Neural cell (in vitro differentiated cells): ENCODE measurements at regions not wholly inside any gene's neighbourhood (a gene's known extent, or its start where the extent isn't known, plus 50 kb on each side); places are given as distances from the start of the nearest gene placed in this dataset.

Experiments
- H2AFZ ChIP-seq: fragments of 200-600, 300-800 bp; sonication (generic), shearing (Covaris generic); 2 replicates; pipeline ENCODE4 v1.6.0; 2014; ENCODE audit warnings: low read depth, mild to moderate bottlenecking, antibody characterized with exemption, low read length, moderate library complexity
- H3F3A ChIP-seq: fragments of 200-600 bp; shearing (Covaris generic); 2 replicates; pipeline ENCODE4 v1.6.1; 2016; ENCODE audit warnings: mild to moderate bottlenecking, moderate library complexity, mixed read lengths, antibody characterized with exemption, low read length; ENCODE audit not compliant: insufficient read depth, poor library complexity, severe bottlenecking
- H3K27ac ChIP-seq: fragments of 200-600, 300-800 bp; sonication (generic), shearing (Covaris generic); 2 replicates; pipeline ENCODE4 v1.5.1; 2014; ENCODE audit warnings: mild to moderate bottlenecking, low read length, moderate library complexity
- H3K27me3 ChIP-seq: fragments of 300-800, 200-600 bp; sonication (generic), shearing (Covaris generic); 2 replicates; pipeline ENCODE4 v1.6.0; 2014; ENCODE audit warnings: mild to moderate bottlenecking, low read depth, low read length, moderate library complexity; ENCODE audit not compliant: insufficient read depth
- H3K36me3 ChIP-seq: fragments of 300-800, 200-600 bp; sonication (generic), shearing (Covaris generic); 2 replicates; pipeline ENCODE4 v1.5.1; 2014; ENCODE audit warnings: mild to moderate bottlenecking, antibody characterized with exemption, low read length, moderate library complexity; ENCODE audit not compliant: insufficient read depth
- H3K4me2 ChIP-seq: fragments of 300-800, 200-600 bp; sonication (generic), shearing (Covaris generic); 2 replicates; pipeline ENCODE4 v1.6.0; 2014; ENCODE audit warnings: mild to moderate bottlenecking, low read length
- H3K4me3 ChIP-seq: fragments of 300-800, 200-600 bp; sonication (generic), shearing (Covaris generic); 2 replicates; pipeline ENCODE4 v1.5.1; 2014; ENCODE audit warnings: mild to moderate bottlenecking, low read length, moderate library complexity
- H3K79me2 ChIP-seq: fragments of 200-600 bp; shearing (Covaris generic); replicated peaks from 2 replicates; pipeline ENCODE4 v1.6.0; 2014; ENCODE audit warnings: mild to moderate bottlenecking, low read length, moderate library complexity; ENCODE audit not compliant: insufficient read depth
- H3K9ac ChIP-seq: fragments of 300-800, 200-600 bp; sonication (generic), shearing (Covaris generic); 2 replicates; pipeline ENCODE4 v1.6.1; 2016; ENCODE audit warnings: mild to moderate bottlenecking, low read length, mixed read lengths
- H3K9me2 ChIP-seq: fragments of 200-600 bp; shearing (Covaris generic); 2 replicates; pipeline ENCODE4 v1.6.1; 2016; ENCODE audit warnings: mild to moderate bottlenecking, low read length, mixed read lengths; ENCODE audit not compliant: insufficient read depth
- H3K9me3 ChIP-seq: fragments of 200-600, 300-800 bp; sonication (generic), shearing (Covaris generic); 2 replicates; pipeline ENCODE4 v1.6.1; 2016; ENCODE audit warnings: mild to moderate bottlenecking, mixed run types, low read length, moderate library complexity, mixed read lengths
- H4K20me1 ChIP-seq: fragments of 200-600 bp; shearing (Covaris generic); 2 replicates; pipeline ENCODE4 v1.6.1; 2016; ENCODE audit warnings: mild to moderate bottlenecking, mixed run types; ENCODE audit not compliant: insufficient read depth
- CTCF ChIP-seq: fragments of 450-650 bp; IDR thresholded peaks from 2 replicates; pipeline ENCODE4 v1.5.1; 2014; ENCODE audit warnings: antibody characterized with exemption, mild to moderate bottlenecking, moderate library complexity; ENCODE audit not compliant: poor library complexity, severe bottlenecking
- EP300 ChIP-seq: fragments of 450-650 bp; conservative IDR thresholded peaks from 2 replicates; pipeline ENCODE4 v1.6.1; 2014; ENCODE audit warnings: antibody characterized with exemption, mild to moderate bottlenecking, moderate library complexity; ENCODE audit not compliant: poor library complexity, severe bottlenecking
- EZH2 ChIP-seq: fragments of 200-600, 300-800 bp; shearing (Covaris generic), sonication (generic); IDR thresholded peaks from 2 replicates; pipeline ENCODE4 v1.6.1; 2014; ENCODE audit warnings: antibody characterized with exemption, low read length, borderline replicate concordance, mild to moderate bottlenecking; ENCODE audit not compliant: insufficient read depth, poor library complexity, severe bottlenecking
- MXI1 ChIP-seq: fragments of 450-650 bp; conservative IDR thresholded peaks from 2 replicates; pipeline ENCODE4 v1.6.1; 2014; ENCODE audit warnings: antibody characterized with exemption, mild to moderate bottlenecking; ENCODE audit not compliant: poor library complexity, severe bottlenecking
- POLR2AphosphoS5 ChIP-seq: IDR thresholded peaks from 2 replicates; pipeline ENCODE4 v1.6.1; 2012
- RAD21 ChIP-seq: fragments of 450-650 bp; conservative IDR thresholded peaks from 2 replicates; pipeline ENCODE4 v1.6.1; 2014; ENCODE audit warnings: antibody characterized with exemption, mild to moderate bottlenecking, moderate library complexity
- REST ChIP-seq: IDR thresholded peaks from 2 replicates; pipeline ENCODE4 v1.6.1; 2012; ENCODE audit warnings: borderline replicate concordance
- SMC3 ChIP-seq: fragments of 450-650 bp; conservative IDR thresholded peaks from 2 replicates; pipeline ENCODE4 v1.6.1; 2014; ENCODE audit warnings: antibody characterized with exemption, mild to moderate bottlenecking, moderate library complexity; ENCODE audit not compliant: poor library complexity
- TAF1 ChIP-seq: IDR thresholded peaks from 2 replicates; pipeline ENCODE4 v1.6.1; 2012; ENCODE audit warnings: low read depth

GRCh38 chr4:141497627-141498026 is 138.8 kb upstream of the IL15 start:
- no peak overlapping the region for H3K4me3 ChIP-seq
- no peak overlapping the region for H3K27ac ChIP-seq
- H3F3A ChIP-seq: no peaks in the 10 kb centered on the region

GRCh38 chr4:141499261-141499853 is 137.0 kb upstream of the IL15 start:
- Histone ChIP-seq H3K9ac (no peak overlapping the region), H2AFZ (no peak overlapping the region), H4K20me1 (no peaks in the 10 kb centered on the region), H3K36me3 (no peaks in the 10 kb centered on the region), H3K79me2 (no peaks in the 10 kb centered on the region), H3K4me2 (no peak overlapping the region), H3K27me3 (no peaks in the 10 kb centered on the region), H3F3A (no peaks in the 10 kb centered on the region), H3K4me3 (no peak overlapping the region), H3K9me3 (no peaks in the 10 kb centered on the region), H3K9me2 (no peaks in the 10 kb centered on the region), H3K27ac (no peak overlapping the region)
- TF ChIP-seq CTCF: no peak
- TF ChIP-seq MXI1: no peak
- TF ChIP-seq SMC3: no peak
- no peak for TF ChIP-seq REST
- no peak for TF ChIP-seq EZH2

More at GRCh38 chr4:141497627-141498026, 138.8 kb upstream of the IL15 start:
- TF ChIP-seq SMC3: no peak
- no peak for TF ChIP-seq TAF1
- TF ChIP-seq CTCF: no peak
- TF ChIP-seq REST: no peak
- no peak for TF ChIP-seq EZH2
- no peak for TF ChIP-seq POLR2AphosphoS5
- no peak for TF ChIP-seq RAD21
- no peak for TF ChIP-seq EP300
- TF ChIP-seq MXI1: no peak
- Histone ChIP-seq H3K9me2 (no peaks in the 10 kb centered on the region), H3K9me3 (no peaks in the 10 kb centered on the region), H3K36me3 (no peaks in the 10 kb centered on the region), H4K20me1 (no peaks in the 10 kb centered on the region), H3K4me2 (no peak overlapping the region), H2AFZ (no peak overlapping the region), H3K27me3 (no peaks in the 10 kb centered on the region), H3K79me2 (no peaks in the 10 kb centered on the region), H3K9ac (no peak overlapping the region)
